Pancreas (tissue), 10 donors: ENCODE measurements at regions not wholly inside any gene's neighbourhood (a gene's known extent, or its start where the extent isn't known, plus 50 kb on each side); places are given as distances from the start of the nearest gene placed in this dataset.
A peak's percentile ranks its signal among the peaks of the same experiment; 100 is the strongest.
"Not testable (repeated sequence)": the region's sequence is repeated elsewhere in the genome, so short reads cannot be mapped to it uniquely, and the experiment has no call there.

ENCODE experiments used
- ATAC-seq, 4 donors: fragments of 200-7000 bp; cut with Tn5 transposase; one replicate each; pipeline versions ENCODE4 v1.8.0 to v1.9.1; 2020; ENCODE audit warnings: mild to moderate bottlenecking in 4 of 4, moderate library complexity in 4 of 4
- DNase-seq, 6 donors: peaks; one replicate each; pipeline ENCODE4 v3.0.0-alpha.2; 2020
- FAIRE-seq: peaks from 2 replicates; lab custom pipeline; 2012; peaks lifted over from hg19 to GRCh38; lab: Jason Lieb, UNC
- H3K27ac ChIP-seq, 4 donors: fragments of 200-600 bp; sonication (generic); 1 replicate in 3 of 4; 2 replicates in 1 of 4; pipeline versions ENCODE4 v1.5.0 to v1.8.0; 2020
- H3K27me3 ChIP-seq, 4 donors: fragments of 200-600 bp; one replicate each; pipeline ENCODE4 v1.8.0; 2021
- H3K36me3 ChIP-seq, 3 donors: fragments of 200-600 bp; sonication (generic) in 1 of 3; one replicate each; pipeline versions ENCODE4 v1.5.0 to v1.8.0; 2020 to 2021
- H3K4me1 ChIP-seq, 3 donors: fragments of 200-600 bp; one replicate each; pipeline ENCODE4 v1.8.0; 2021
- H3K4me3 ChIP-seq, 4 donors: fragments of 200-600 bp; sonication (generic) in 2 of 4; one replicate each; pipeline versions ENCODE4 v1.5.0 to v1.8.0; 2020 to 2021
- H3K9me3 ChIP-seq, 4 donors: fragments of 200-600 bp; one replicate each; pipeline ENCODE4 v1.8.0; 2021
- WGBS, 2 donors: extraction: QIAGEN DNeasy Blood & Tissue Kit; methylation state at CpG; one replicate each; pipeline ENCODE4 v1.1.7; 2013; 5-methylcytosine and 5-hydroxymethylcytosine counted together
- intact Hi-C, 3 donors: fragments of 100-400 bp; cut with DNase I; formaldehyde crosslinking; loops; one replicate each; pipeline versions ENCODE4 v1.11.1 to v1.14.2; 2022
- TF ChIP-seq, protein P1 (sequence below), 4 donors: fragments of 200-600 bp; sonication (generic) in 3 of 4; IDR thresholded peaks; one replicate each; pipeline versions ENCODE4 v1.5.0 to v1.8.0; 2021; ENCODE audit warnings: antibody characterized with exemption in 4 of 4
- donor health status: healthy with polysubstance abuse.
- donor health status: DM: no; HTN: no; CAD: no; lungs with moderate emphysema.
- donor health status: DM: no; HTN: no; CAD: no.
- donor health status: control.
- donor health status: control.
- donor health status: Bipolar disorder and iron deficiency.
- donor health status: DM: yes; HTN: yes; CAD: no.
- donor health status: DM: no; HTN: no; CAD: no.
- donor health status: DM: no; HTN: no; CAD: no.
- donor health status: DM: yes; HTN: yes; CAD: no.

GRCh38 chr22:48757985-48758561 lies 1069.6 kb downstream of the BRD1 start:
- Histone ChIP-seq H3K27ac (no peak overlapping the region), H3K4me1 (no peaks in the 10 kb centered on the region), H3K36me3 (no peaks in the 10 kb centered on the region), H3K9me3 (no peaks in the 10 kb centered on the region), H3K4me3 (no peak overlapping the region), H3K27me3 (no peaks in the 10 kb centered on the region)
- no peak for ATAC-seq
- TF ChIP-seq, protein P1, sequence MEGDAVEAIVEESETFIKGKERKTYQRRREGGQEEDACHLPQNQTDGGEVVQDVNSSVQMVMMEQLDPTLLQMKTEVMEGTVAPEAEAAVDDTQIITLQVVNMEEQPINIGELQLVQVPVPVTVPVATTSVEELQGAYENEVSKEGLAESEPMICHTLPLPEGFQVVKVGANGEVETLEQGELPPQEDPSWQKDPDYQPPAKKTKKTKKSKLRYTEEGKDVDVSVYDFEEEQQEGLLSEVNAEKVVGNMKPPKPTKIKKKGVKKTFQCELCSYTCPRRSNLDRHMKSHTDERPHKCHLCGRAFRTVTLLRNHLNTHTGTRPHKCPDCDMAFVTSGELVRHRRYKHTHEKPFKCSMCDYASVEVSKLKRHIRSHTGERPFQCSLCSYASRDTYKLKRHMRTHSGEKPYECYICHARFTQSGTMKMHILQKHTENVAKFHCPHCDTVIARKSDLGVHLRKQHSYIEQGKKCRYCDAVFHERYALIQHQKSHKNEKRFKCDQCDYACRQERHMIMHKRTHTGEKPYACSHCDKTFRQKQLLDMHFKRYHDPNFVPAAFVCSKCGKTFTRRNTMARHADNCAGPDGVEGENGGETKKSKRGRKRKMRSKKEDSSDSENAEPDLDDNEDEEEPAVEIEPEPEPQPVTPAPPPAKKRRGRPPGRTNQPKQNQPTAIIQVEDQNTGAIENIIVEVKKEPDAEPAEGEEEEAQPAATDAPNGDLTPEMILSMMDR (IDR thresholded peaks at IDR 0.05) = no peak
- intact Hi-C loops = no loop called here
- 59 to 74% methylated on average over 17 of the region's 17 CpGs for WGBS, 2 donors
- DNase-seq = peak in 1 of 6 donors; percentile 6
- FAIRE-seq = no peak

DNA sequence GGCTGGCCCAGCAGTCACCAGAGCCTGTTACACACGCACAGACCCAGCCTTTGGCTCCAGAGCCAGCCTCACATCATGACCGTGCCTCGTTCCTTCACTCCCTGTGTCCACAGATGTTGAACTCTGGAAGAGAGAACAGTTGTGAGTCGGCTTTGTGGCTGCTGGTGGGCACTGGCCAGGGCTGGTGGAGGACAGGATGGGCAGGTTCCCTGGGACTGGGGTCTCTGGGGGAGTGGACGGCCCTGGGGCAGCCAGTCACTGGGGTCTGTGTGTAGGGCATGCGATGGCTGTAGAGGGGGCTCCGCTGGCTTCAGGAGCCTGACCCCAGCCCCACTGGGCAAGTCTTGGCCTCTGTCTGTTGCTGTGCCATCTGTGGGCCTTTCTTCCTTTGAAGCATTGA lies 1070.1 kb downstream of the BRD1 start:
- intact Hi-C loops = no loop called here
- Histone ChIP-seq H3K36me3 (no peaks in the 10 kb centered on the region), H3K9me3 (no peaks in the 10 kb centered on the region), H3K4me1 (no peaks in the 10 kb centered on the region), H3K4me3 (no peak overlapping the region), H3K27ac (no peak overlapping the region), H3K27me3 (no peaks in the 10 kb centered on the region)
- DNase-seq (peak in 2 of 6 donors; percentile 3 to 4), FAIRE-seq (no peak), ATAC-seq (no peak)
- TF ChIP-seq, protein P1 (IDR thresholded peaks at IDR 0.05) = no peak
- WGBS, 2 donors = 45 to 49% methylated on average over 7 of the region's 7 CpGs

DNA sequence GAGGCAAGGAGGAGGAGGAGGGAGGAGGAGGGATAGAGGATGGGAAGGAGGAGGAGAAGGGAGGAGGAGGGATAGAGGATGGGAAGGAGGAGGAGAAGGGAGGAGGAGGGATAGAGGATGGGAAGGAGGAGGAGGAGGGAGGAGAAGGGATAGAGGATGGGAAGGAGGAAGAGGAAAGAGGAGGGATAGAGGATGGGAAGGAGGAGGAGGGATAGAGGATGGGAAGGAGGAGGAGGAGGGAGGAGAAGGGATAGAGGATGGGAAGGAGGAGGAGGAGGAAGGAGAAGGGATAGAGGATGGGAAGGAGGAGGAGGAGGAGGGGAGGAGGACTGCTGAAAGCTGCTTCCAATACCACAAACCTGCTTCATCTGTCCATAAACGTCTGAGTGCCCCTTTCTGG lies 1070.5 kb downstream of the BRD1 start:
- DNase-seq, H3K9me3 ChIP-seq, H3K27me3 ChIP-seq, intact Hi-C loops, H3K4me3 ChIP-seq, FAIRE-seq, ATAC-seq, H3K36me3 ChIP-seq, H3K4me1 ChIP-seq, H3K27ac ChIP-seq: not testable (repeated sequence)
- 0 to 4% methylated on average over 1 of the region's 1 CpG for WGBS, 2 donors

GRCh38 chr22:48756146-48757111 lies 1071.2 kb downstream of the BRD1 start:
- Histone ChIP-seq H3K4me1 (no peaks in the 10 kb centered on the region), H3K9me3 (no peaks in the 10 kb centered on the region), H3K4me3 (no peak overlapping the region), H3K27ac (no peak overlapping the region), H3K27me3 (no peaks in the 10 kb centered on the region), H3K36me3 (no peaks in the 10 kb centered on the region)
- WGBS, 2 donors = 54 to 74% methylated on average over 32 of the region's 32 CpGs
- DNase-seq = peak in 2 of 6 donors; percentile 4
- intact Hi-C loops = no loop called here
- TF ChIP-seq, protein P1 (IDR thresholded peaks at IDR 0.05) = no peak
- no peak for ATAC-seq
- FAIRE-seq = no peak

GRCh38 chr22:48755059-48755949 lies 1072.4 kb downstream of the BRD1 start:
- WGBS, 2 donors = 65 to 80% methylated on average over 15 to 19 of the region's 19 CpGs
- DNase-seq = peak in 2 of 6 donors; percentile 3 to 4
- Histone ChIP-seq H3K4me1 (no peaks in the 10 kb centered on the region), H3K27me3 (no peaks in the 10 kb centered on the region), H3K9me3 (no peaks in the 10 kb centered on the region), H3K36me3 (no peaks in the 10 kb centered on the region), H3K27ac (no peak overlapping the region), H3K4me3 (no peak overlapping the region)
- intact Hi-C loops = no loop called here
- ATAC-seq = no peak
- TF ChIP-seq, protein P1 (IDR thresholded peaks at IDR 0.05) = no peak
- FAIRE-seq = no peak
